WERI-Rb-1 (cell line): ENCODE measurements at regions not wholly inside any gene's neighbourhood (a gene's known extent, or its start where the extent isn't known, plus 50 kb on each side); places are given as distances from the start of the nearest gene placed in this dataset.

Source experiments
- DNase-seq: peaks from one replicate; pipeline ENCODE4 v3.0.0-alpha.2; 2020
- H3K27ac ChIP-seq: fragments of 250-450 bp; sonication (Bioruptor Pico); 2 replicates; pipeline ENCODE4 v1.5.1; 2020; ENCODE audit warnings: mild to moderate bottlenecking, moderate library complexity
- H3K27me3 ChIP-seq: fragments of 250-450 bp; sonication (Bioruptor Pico); 2 replicates; pipeline ENCODE4 v1.5.1; 2021; ENCODE audit warnings: mild to moderate bottlenecking, low read depth, moderate library complexity; ENCODE audit not compliant: insufficient read depth, severe bottlenecking
- H3K36me3 ChIP-seq: fragments of 250-450 bp; sonication (Bioruptor Pico); 2 replicates; pipeline ENCODE4 v1.5.1; 2020; ENCODE audit warnings: mild to moderate bottlenecking, moderate library complexity
- H3K4me3 ChIP-seq: 2 replicates; pipeline ENCODE4 v1.5.1; 2011; ENCODE audit warnings: low read depth, mild to moderate bottlenecking, control low read depth, low read length
- H3K9me3 ChIP-seq: fragments of 250-450 bp; sonication (Bioruptor Pico); 2 replicates; pipeline ENCODE4 v1.5.1; 2021; ENCODE audit warnings: mild to moderate bottlenecking, moderate library complexity; ENCODE audit not compliant: severe bottlenecking
- TF ChIP-seq, protein P1 (sequence below): IDR thresholded peaks from 2 replicates; pipeline ENCODE4 v1.5.1; 2011; ENCODE audit warnings: low read depth, mild to moderate bottlenecking, control low read depth, inconsistent platforms, low read length

DNA sequence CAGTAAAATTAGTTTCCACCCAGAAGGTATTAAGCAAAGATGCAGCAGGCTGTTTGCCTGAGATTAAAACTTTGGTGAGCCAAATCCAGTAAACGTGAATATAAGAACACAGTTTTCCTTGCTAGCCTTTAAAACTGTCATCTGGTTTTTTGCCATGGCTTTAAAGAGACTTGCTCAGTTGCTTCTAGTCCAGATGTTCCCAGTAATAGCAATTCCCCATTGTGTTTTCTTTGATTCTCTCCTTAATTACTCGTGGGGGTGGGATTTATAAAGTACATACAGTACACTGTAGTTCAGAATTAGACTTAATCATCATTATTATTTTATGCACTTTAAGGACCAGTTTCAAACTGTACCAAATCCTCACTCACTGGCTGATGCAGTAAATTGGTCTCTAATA is 303.5 kb upstream of the ZNF804A start:
- no peaks in the 10 kb centered on the region for H3K9me3 ChIP-seq
- no peak overlapping the region for H3K27ac ChIP-seq
- no peak for DNase-seq
- no peaks in the 10 kb centered on the region for H3K36me3 ChIP-seq
- H3K27me3 ChIP-seq, result no peaks in the 10 kb centered on the region
- no peak overlapping the region for H3K4me3 ChIP-seq
- TF ChIP-seq, protein P1, sequence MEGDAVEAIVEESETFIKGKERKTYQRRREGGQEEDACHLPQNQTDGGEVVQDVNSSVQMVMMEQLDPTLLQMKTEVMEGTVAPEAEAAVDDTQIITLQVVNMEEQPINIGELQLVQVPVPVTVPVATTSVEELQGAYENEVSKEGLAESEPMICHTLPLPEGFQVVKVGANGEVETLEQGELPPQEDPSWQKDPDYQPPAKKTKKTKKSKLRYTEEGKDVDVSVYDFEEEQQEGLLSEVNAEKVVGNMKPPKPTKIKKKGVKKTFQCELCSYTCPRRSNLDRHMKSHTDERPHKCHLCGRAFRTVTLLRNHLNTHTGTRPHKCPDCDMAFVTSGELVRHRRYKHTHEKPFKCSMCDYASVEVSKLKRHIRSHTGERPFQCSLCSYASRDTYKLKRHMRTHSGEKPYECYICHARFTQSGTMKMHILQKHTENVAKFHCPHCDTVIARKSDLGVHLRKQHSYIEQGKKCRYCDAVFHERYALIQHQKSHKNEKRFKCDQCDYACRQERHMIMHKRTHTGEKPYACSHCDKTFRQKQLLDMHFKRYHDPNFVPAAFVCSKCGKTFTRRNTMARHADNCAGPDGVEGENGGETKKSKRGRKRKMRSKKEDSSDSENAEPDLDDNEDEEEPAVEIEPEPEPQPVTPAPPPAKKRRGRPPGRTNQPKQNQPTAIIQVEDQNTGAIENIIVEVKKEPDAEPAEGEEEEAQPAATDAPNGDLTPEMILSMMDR, result no peak

DNA sequence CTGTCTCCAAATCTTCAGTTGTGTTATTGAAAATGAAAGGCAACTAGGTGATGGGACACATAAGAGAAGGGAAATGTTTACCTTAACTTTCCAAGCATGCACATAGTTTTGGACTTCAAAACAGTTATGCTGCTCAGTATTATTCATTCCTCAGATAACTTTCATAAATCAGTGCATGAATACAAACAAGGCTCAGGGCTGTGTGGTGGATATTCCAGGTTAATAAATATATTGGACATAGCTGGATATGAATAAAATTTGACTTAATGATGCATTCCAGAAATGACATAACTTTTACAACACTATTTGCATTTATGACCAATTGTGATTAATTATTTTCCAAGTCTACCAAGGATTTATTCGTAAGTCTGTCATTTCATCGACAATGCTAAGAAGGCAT is 301.2 kb upstream of the ZNF804A start:
- TF ChIP-seq, protein P1, result no peak
- DNase-seq, result no peak
- H3K27me3 ChIP-seq, result no peaks in the 10 kb centered on the region
- no peaks in the 10 kb centered on the region for H3K9me3 ChIP-seq
- H3K36me3 ChIP-seq, result no peaks in the 10 kb centered on the region
- H3K4me3 ChIP-seq, result no peak overlapping the region
- no peak overlapping the region for H3K27ac ChIP-seq

DNA sequence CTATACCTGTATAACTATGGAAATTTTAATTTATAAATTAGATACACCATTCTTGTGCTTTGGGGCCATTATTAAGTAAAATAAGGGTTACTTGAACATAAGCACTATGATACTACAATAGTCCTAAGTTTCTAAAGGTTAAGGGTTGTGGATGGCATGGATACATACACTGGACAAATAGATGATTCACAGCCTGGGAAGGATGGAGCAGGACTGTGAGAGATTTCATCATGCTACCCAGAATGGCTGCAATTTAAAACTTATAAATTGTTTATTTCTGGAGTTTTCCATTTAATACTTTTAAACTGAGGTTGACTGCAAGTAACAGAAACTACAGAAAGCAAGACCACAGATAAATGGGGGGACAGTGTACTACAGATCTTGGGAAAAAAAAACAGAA is 295.8 kb upstream of the ZNF804A start:
- Histone ChIP-seq H3K27ac (no peak overlapping the region), H3K4me3 (no peak overlapping the region), H3K27me3 (no peaks in the 10 kb centered on the region), H3K9me3 (no peaks in the 10 kb centered on the region), H3K36me3 (no peaks in the 10 kb centered on the region)
- DNase-seq, result no peak
- TF ChIP-seq, protein P1, result no peak

DNA sequence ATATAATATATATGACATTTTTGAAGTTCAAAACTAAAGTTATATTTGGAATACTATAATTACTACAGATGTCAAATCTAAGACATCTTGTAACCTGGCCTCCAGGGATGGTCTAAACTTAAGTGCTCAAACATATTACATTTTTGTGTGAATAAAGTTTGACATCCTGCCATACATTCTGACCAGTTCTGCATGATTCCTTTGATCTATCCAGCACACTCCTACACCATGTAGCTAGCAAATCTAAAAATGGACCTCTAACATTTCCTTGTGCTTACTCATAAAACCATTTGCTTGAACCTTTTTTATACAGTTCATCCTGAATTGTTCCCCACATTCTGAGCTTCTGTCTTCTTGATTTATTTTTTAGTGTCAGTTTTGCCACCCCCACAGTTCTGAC is 294.3 kb upstream of the ZNF804A start:
- Histone ChIP-seq H3K27ac (no peak overlapping the region), H3K4me3 (no peak overlapping the region), H3K9me3 (no peaks in the 10 kb centered on the region), H3K27me3 (no peaks in the 10 kb centered on the region), H3K36me3 (no peaks in the 10 kb centered on the region)
- TF ChIP-seq, protein P1, result no peak
- DNase-seq, result no peak

DNA sequence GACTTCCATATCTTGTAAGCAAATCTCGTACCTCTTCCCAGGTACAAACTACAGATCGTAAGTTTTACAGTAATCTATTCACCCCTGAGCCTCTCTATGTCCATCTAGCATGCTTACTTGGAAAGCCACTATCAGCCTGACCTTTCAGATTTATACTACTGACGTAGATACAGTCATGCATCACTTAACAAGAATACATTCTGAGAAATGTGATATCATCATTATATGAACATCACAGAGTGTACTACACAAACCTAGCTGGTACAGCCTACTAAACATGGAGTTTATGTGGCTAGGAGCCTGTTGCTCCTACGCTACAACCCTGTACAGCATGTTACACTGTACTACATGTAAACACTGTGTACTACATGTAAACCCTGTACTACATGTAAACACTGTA is 293.2 kb upstream of the ZNF804A start:
- Histone ChIP-seq H3K27me3 (no peaks in the 10 kb centered on the region), H3K27ac (no peak overlapping the region), H3K36me3 (no peaks in the 10 kb centered on the region), H3K9me3 (no peaks in the 10 kb centered on the region), H3K4me3 (no peak overlapping the region)
- TF ChIP-seq, protein P1, result no peak
- no peak for DNase-seq

DNA sequence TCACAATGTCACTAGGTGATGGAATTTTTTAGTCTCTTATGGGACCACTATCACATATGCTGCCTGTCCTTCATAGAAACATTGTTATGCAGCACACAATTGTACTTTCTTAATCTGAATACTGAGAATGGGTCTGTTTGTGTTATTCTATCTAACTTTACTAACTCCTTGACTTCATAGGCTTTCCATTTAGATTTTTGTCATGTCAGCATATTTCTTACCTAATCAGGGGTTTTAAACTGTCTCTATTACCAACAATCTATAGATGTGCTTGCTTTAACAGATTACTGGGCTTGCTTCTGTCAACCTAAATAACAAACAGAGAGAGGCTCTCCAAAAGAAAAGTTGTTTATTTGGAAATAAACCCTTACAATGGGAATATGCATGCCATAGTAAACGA is 289.6 kb upstream of the ZNF804A start:
- Histone ChIP-seq H3K27me3 (no peaks in the 10 kb centered on the region), H3K27ac (no peak overlapping the region), H3K9me3 (no peaks in the 10 kb centered on the region), H3K4me3 (no peak overlapping the region), H3K36me3 (no peaks in the 10 kb centered on the region)
- DNase-seq, result no peak
- TF ChIP-seq, protein P1, result no peak
